SK-N-MC (cell line): ENCODE measurements at regions not wholly inside any gene's neighbourhood (a gene's known extent, or its start where the extent isn't known, plus 50 kb on each side); places are given as distances from the start of the nearest gene placed in this dataset.

Source experiments
- EZH2 ChIP-seq: fragments of 200-600 bp; sonication (generic); IDR thresholded peaks from one replicate; pipeline ENCODE4 v1.6.1; 2017; ENCODE audit warnings: antibody characterized with exemption
- FOXP2 ChIP-seq: optimal IDR thresholded peaks from 2 replicates; pipeline ENCODE3; 2011; ENCODE audit warnings: mild to moderate bottlenecking, moderate library complexity; ENCODE audit not compliant: insufficient read depth; ENCODE audit errors: extremely low read length, control extremely low read depth
- POLR2AphosphoS5 ChIP-seq: IDR thresholded peaks from 2 replicates; pipeline ENCODE4 v1.6.1; 2012; ENCODE audit warnings: mild to moderate bottlenecking, low read depth, low read length, borderline replicate concordance

DNA sequence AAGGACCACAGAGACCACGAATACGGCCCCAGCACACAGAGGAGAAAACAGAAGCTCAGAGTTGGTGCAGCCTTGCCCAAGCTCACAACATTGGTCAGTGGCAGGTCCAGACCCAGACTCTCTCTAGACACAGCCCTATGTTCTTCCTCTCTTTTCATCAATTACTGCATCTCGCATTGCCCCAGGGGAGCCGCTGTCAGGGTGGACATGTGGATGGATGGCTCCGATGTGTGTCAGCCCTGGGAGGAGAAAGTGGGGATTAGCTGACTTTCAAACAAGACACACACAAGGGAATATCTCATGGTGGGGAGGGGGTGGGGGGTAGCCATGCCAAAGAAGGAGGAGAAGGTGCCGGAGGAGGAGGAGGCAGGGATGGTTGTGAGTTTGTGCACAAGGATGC, 556.8 kb downstream of the NPHP4 start:
- no peak for TF ChIP-seq EZH2
- no peak for TF ChIP-seq POLR2AphosphoS5
- TF ChIP-seq FOXP2, result no peak
